ENCODE measurements at regions not wholly inside any gene's neighbourhood (a gene's known extent, or its start where the extent isn't known, plus 50 kb on each side); places are given as distances from the start of the nearest gene placed in this dataset.

- Histone ChIP-seq H3K27me3 (ENCODE audit: insufficient read depth, low read length, poor library complexity, severe bottlenecking) (no peaks in the 10 kb centered on the region), H3K9ac (ENCODE audit: low read depth, low read length, poor library complexity, severe bottlenecking) (no peak overlapping the region), H3K9me2 (replicated peaks; ENCODE audit: low read depth, low read length) (no peaks in the 10 kb centered on the region), H3K4me2 (ENCODE audit: low read depth, low read length, poor library complexity, severe bottlenecking) (no peak overlapping the region), H3F3A (ENCODE audit: low read depth) (no peaks in the 10 kb centered on the region), H3K79me2 (ENCODE audit: insufficient read depth, low read length) (no peaks in the 10 kb centered on the region), H4K20me1 (ENCODE audit: insufficient read depth, low read length, poor library complexity, severe bottlenecking) (no peaks in the 10 kb centered on the region), H3K9me3 (ENCODE audit: insufficient read depth, low read depth, low read length) (no peaks in the 10 kb centered on the region), H3K36me3 (ENCODE audit: insufficient read depth, low read length) (no peaks in the 10 kb centered on the region), H3K4me3 (ENCODE audit: low read length, poor library complexity, severe bottlenecking) (no peak overlapping the region), H3K4me1 (ENCODE audit: insufficient read depth, low read length, poor library complexity, severe bottlenecking) (no peaks in the 10 kb centered on the region), H2AFZ (ENCODE audit: low read length) (no peak overlapping the region)
- TF ChIP-seq EZH2phosphoT487 (IDR thresholded peaks at IDR 0.05; ENCODE audit: borderline replicate concordance), result no peak
- TF ChIP-seq, protein P1, sequence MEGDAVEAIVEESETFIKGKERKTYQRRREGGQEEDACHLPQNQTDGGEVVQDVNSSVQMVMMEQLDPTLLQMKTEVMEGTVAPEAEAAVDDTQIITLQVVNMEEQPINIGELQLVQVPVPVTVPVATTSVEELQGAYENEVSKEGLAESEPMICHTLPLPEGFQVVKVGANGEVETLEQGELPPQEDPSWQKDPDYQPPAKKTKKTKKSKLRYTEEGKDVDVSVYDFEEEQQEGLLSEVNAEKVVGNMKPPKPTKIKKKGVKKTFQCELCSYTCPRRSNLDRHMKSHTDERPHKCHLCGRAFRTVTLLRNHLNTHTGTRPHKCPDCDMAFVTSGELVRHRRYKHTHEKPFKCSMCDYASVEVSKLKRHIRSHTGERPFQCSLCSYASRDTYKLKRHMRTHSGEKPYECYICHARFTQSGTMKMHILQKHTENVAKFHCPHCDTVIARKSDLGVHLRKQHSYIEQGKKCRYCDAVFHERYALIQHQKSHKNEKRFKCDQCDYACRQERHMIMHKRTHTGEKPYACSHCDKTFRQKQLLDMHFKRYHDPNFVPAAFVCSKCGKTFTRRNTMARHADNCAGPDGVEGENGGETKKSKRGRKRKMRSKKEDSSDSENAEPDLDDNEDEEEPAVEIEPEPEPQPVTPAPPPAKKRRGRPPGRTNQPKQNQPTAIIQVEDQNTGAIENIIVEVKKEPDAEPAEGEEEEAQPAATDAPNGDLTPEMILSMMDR (conservative IDR thresholded peaks at IDR 0.05; ENCODE audit: low read length), result no peak
These were observed 165.3 kb upstream of the CTNNB1 start for GRCh38 chr3:41033956-41034519.

- no peak overlapping the region for H2AFZ ChIP-seq (ENCODE audit: low read length)
- H4K20me1 ChIP-seq (ENCODE audit: insufficient read depth, low read length, poor library complexity, severe bottlenecking), result no peaks in the 10 kb centered on the region
- H3K9ac ChIP-seq (ENCODE audit: low read depth, low read length, poor library complexity, severe bottlenecking), result no peak overlapping the region
- H3K4me1 ChIP-seq (ENCODE audit: insufficient read depth, low read length, poor library complexity, severe bottlenecking), result no peaks in the 10 kb centered on the region
- H3K36me3 ChIP-seq (ENCODE audit: insufficient read depth, low read length), result no peaks in the 10 kb centered on the region
- no peaks in the 10 kb centered on the region for H3K9me2 ChIP-seq (replicated peaks; ENCODE audit: low read depth, low read length)
- no peak overlapping the region for H3K4me3 ChIP-seq (ENCODE audit: low read length, poor library complexity, severe bottlenecking)
- no peaks in the 10 kb centered on the region for H3K27me3 ChIP-seq (ENCODE audit: insufficient read depth, low read length, poor library complexity, severe bottlenecking)
- H3F3A ChIP-seq (ENCODE audit: low read depth), result no peaks in the 10 kb centered on the region
- no peak for TF ChIP-seq EZH2phosphoT487 (IDR thresholded peaks at IDR 0.05; ENCODE audit: borderline replicate concordance)
- TF ChIP-seq, protein P1 (conservative IDR thresholded peaks at IDR 0.05; ENCODE audit: low read length), result no peak
- H3K9me3 ChIP-seq (ENCODE audit: insufficient read depth, low read depth, low read length), result no peaks in the 10 kb centered on the region
- H3K79me2 ChIP-seq (ENCODE audit: insufficient read depth, low read length), result no peaks in the 10 kb centered on the region
- H3K4me2 ChIP-seq (ENCODE audit: low read depth, low read length, poor library complexity, severe bottlenecking), result no peak overlapping the region
These were observed 163.8 kb upstream of the CTNNB1 start for GRCh38 chr3:41035456-41036022.

DNA sequence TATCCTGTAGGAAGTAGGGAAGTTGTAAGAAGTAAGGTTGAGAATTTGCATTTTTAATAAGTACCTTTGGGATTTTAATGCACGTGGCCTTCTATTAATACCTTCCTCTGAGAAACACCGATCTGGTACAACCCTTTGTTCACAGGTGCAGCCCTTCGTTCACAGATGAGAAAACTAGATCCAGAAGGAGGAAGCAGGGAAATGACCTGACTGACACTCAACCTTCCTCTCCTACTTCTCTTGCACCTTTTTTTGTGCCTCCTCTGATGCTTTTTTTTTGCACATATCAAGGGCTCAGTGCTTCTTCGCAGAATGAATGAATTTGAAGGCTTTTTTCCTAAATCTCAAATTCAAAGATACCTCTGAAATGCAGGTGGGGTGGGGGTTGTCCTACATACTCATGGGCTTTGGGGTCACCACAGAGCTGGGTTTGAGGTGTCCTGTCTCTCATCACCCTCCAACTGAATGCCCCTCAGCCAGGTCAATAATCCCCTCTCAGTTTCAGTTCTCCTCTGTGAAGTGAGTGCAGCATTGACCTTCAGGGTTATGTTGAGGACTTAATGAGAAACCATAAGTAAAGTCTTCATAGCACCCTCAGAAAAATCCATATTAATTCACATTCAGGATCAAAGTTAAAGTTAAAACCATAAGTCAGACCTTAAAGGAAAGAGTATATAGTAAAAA is 161.5 kb upstream of the CTNNB1 start:
- no peaks in the 10 kb centered on the region for H3F3A ChIP-seq (ENCODE audit: low read depth)
- H3K27me3 ChIP-seq (ENCODE audit: insufficient read depth, low read length, poor library complexity, severe bottlenecking), result no peaks in the 10 kb centered on the region
- H3K9me2 ChIP-seq (replicated peaks; ENCODE audit: low read depth, low read length), result no peaks in the 10 kb centered on the region
- no peaks in the 10 kb centered on the region for H3K9me3 ChIP-seq (ENCODE audit: insufficient read depth, low read depth, low read length)
- TF ChIP-seq, protein P1 (conservative IDR thresholded peaks at IDR 0.05; ENCODE audit: low read length), result no peak
- no peak for TF ChIP-seq EZH2phosphoT487 (IDR thresholded peaks at IDR 0.05; ENCODE audit: borderline replicate concordance)
- H3K4me2 ChIP-seq (ENCODE audit: low read depth, low read length, poor library complexity, severe bottlenecking), result no peak overlapping the region
- no peaks in the 10 kb centered on the region for H3K36me3 ChIP-seq (ENCODE audit: insufficient read depth, low read length)
- H3K4me3 ChIP-seq (ENCODE audit: low read length, poor library complexity, severe bottlenecking), result no peak overlapping the region
- H2AFZ ChIP-seq (ENCODE audit: low read length), result no peak overlapping the region
- no peaks in the 10 kb centered on the region for H4K20me1 ChIP-seq (ENCODE audit: insufficient read depth, low read length, poor library complexity, severe bottlenecking)
- no peaks in the 10 kb centered on the region for H3K79me2 ChIP-seq (ENCODE audit: insufficient read depth, low read length)
- no peak overlapping the region for H3K9ac ChIP-seq (ENCODE audit: low read depth, low read length, poor library complexity, severe bottlenecking)
- H3K4me1 ChIP-seq (ENCODE audit: insufficient read depth, low read length, poor library complexity, severe bottlenecking), result no peaks in the 10 kb centered on the region

Measured in Loucy (cell line).